ENCODE measurements at regions not wholly inside any gene's neighbourhood (a gene's known extent, or its start where the extent isn't known, plus 50 kb on each side); places are given as distances from the start of the nearest gene placed in this dataset.

DNA sequence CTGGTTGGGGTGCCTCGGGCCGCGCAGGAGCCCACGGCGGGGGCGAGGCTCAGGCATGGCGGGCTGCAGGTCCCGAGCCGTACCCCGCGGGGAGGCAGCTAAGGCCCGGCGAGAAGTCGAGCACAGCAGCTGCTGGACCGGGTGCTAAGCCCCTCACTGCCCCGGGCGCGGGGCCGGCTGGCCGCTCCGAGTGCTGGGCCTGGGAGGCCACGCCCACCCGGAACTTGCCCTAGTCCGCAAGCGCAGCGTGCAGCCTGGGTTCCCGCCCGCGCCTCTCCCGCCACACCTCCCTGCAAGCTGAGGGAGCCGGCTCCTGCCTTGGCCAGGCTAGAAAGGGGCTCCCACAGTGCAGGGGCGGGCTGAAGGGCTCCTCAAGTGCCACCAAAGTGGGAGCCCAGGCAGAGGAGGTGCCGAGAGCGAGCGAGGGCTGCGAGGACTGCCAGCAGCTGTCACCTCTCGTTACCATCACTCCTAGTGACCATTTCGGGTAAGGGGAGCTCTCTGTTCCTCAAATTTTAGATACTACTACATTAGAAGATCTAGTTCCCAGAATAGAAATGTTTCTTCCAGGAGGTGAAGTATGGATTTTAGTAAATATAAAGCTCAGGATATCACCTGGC, 417.0 kb upstream of the AGTR1 start:
- ATAC-seq (no peak), DNase-seq (peak in 1 of 2 donors; percentile 43)
- no peaks in the 10 kb centered on the region for H3K27me3 ChIP-seq (ENCODE audit: insufficient read depth in 3 of 3, low read length in 2 of 3)
- no peak overlapping the region for H3K4me3 ChIP-seq
- intact Hi-C loops (cut with DNase I) = no loop called here
- no peaks in the 10 kb centered on the region for H3K9me3 ChIP-seq
- 94 to 97% (median 96%) methylated on average over 31 to 38 of the region's 38 CpGs for WGBS, 3 donors
- TF ChIP-seq, protein P1, sequence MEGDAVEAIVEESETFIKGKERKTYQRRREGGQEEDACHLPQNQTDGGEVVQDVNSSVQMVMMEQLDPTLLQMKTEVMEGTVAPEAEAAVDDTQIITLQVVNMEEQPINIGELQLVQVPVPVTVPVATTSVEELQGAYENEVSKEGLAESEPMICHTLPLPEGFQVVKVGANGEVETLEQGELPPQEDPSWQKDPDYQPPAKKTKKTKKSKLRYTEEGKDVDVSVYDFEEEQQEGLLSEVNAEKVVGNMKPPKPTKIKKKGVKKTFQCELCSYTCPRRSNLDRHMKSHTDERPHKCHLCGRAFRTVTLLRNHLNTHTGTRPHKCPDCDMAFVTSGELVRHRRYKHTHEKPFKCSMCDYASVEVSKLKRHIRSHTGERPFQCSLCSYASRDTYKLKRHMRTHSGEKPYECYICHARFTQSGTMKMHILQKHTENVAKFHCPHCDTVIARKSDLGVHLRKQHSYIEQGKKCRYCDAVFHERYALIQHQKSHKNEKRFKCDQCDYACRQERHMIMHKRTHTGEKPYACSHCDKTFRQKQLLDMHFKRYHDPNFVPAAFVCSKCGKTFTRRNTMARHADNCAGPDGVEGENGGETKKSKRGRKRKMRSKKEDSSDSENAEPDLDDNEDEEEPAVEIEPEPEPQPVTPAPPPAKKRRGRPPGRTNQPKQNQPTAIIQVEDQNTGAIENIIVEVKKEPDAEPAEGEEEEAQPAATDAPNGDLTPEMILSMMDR (IDR thresholded peaks at IDR 0.05) = no peak
- H3K36me3 ChIP-seq (ENCODE audit: insufficient read depth in 1 of 2, low read depth in 1 of 2) = no peaks in the 10 kb centered on the region
- H3K4me1 ChIP-seq = no peaks in the 10 kb centered on the region
- H3K27ac ChIP-seq = no peak overlapping the region

DNA sequence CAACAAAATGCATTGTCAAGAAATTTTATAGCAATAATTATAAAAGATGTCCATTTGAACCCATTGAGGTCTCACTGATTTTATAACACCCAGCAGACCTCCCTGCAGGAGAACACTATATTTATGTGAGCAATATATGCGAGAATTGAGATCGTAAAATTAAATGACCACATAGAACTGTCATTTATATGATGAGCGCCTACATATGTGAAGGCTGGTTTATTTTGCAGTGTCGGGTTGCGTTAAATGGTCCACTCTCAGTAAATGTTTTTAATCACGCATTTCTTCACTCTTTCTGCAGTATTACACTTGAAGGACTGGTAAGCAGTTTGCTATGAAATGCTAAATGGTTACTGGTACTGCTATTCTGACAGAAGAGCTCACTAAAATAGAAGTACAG, 408.5 kb upstream of the AGTR1 start:
- Histone ChIP-seq H3K9me3 (no peaks in the 10 kb centered on the region), H3K27me3 (ENCODE audit: insufficient read depth in 3 of 3, low read length in 2 of 3) (peaks cover 0 to 2% (median 0%) of the 10 kb centered on the region in 3 donors), H3K27ac (no peak overlapping the region), H3K4me3 (no peak overlapping the region), H3K36me3 (ENCODE audit: insufficient read depth in 1 of 2, low read depth in 1 of 2) (no peaks in the 10 kb centered on the region), H3K4me1 (no peaks in the 10 kb centered on the region)
- DNase-seq (no peak), ATAC-seq (no peak)
- 70 to 74% (median 71%) methylated on average over 6 of the region's 6 CpGs for WGBS, 3 donors
- intact Hi-C loops (cut with DNase I) = no loop called here
- TF ChIP-seq, protein P1 (IDR thresholded peaks at IDR 0.05) = no peak

DNA sequence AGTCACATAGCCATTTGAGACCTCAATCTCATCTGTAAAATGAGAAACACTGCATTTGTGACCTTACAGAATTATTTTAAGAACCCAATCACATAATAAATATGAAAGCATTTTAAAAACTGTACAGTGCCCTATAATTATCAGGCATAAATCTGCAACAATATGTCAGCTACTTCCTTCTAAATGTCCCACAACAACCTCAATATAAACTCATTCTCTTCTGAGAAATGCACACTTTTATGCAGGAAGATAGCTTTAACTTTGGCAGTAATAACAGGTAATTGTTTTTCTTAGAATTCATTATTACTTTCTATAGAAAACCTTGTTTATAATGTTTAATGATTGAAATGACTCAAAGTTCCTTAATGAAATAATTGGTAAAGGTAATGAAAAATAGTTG, 400.7 kb upstream of the AGTR1 start:
- no peaks in the 10 kb centered on the region for H3K4me1 ChIP-seq
- no peak overlapping the region for H3K4me3 ChIP-seq
- no peaks in the 10 kb centered on the region for H3K36me3 ChIP-seq (ENCODE audit: insufficient read depth in 1 of 2, low read depth in 1 of 2)
- H3K27me3 ChIP-seq (ENCODE audit: insufficient read depth in 3 of 3, low read length in 2 of 3) = no peaks in the 10 kb centered on the region
- DNase-seq (no peak), ATAC-seq (no peak)
- no peak overlapping the region for H3K27ac ChIP-seq
- TF ChIP-seq, protein P1 (IDR thresholded peaks at IDR 0.05) = no peak
- H3K9me3 ChIP-seq = no peaks in the 10 kb centered on the region
- intact Hi-C loops (cut with DNase I) = no loop called here

DNA sequence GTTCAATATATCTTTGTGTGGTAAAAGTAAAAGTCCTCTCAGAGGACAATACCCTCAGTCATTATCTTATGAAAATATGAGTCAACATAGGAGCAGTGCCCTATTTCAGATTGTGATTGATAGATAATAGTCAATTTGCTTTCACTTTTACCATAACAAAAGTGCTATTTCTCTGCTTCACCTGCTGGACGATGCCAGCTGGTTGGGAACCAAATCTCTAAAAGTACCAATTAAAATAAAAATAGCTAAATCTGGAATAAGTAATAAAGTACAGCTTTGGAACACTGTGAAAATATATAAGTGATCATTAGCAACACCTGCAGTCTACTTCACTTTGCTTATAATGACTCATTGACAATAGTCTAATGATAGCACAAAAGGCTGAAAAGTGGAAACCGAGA, 390.3 kb upstream of the AGTR1 start:
- intact Hi-C loops (cut with DNase I) = no loop called here
- Histone ChIP-seq H3K27ac (no peak overlapping the region), H3K27me3 (ENCODE audit: insufficient read depth in 3 of 3, low read length in 2 of 3) (no peaks in the 10 kb centered on the region), H3K4me3 (no peak overlapping the region), H3K9me3 (no peaks in the 10 kb centered on the region), H3K36me3 (ENCODE audit: insufficient read depth in 1 of 2, low read depth in 1 of 2) (no peaks in the 10 kb centered on the region), H3K4me1 (no peaks in the 10 kb centered on the region)
- TF ChIP-seq, protein P1 (IDR thresholded peaks at IDR 0.05) = no peak
- no peak for ATAC-seq
- no peak for DNase-seq
- 62 to 88% (median 86%) methylated on average over 2 of the region's 2 CpGs for WGBS, 3 donors

DNA sequence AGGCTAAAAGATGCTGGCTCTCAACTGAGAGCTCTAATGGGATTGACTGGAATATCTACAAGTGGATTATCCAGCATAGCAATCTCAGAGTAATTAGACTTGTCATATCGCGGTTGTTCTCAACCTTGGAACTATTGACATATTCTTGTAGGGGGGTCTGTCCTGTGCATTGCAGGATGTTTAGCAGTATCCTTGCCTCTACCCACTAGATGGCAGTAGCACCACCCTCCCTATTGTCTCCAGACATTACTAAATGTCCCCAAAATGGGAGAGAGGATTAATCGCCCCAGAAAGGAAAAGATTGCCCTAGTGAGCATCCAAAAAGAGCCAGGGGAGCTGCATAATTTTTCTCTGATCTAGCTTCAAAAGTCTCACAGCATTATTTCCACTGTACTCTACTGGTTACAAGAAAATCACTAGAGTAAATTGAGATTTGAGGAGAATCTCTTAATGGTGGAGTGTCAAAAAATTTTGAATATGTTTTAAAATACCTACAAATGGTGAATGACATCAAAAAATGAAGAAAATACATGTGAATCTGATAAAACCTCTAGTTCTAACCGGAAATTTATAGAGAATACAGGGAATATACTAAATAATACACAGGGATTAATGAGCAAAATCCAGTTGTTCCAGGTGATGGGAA, 388.2 kb upstream of the AGTR1 start:
- Histone ChIP-seq H3K36me3 (ENCODE audit: insufficient read depth in 1 of 2, low read depth in 1 of 2) (no peaks in the 10 kb centered on the region), H3K4me3 (no peak overlapping the region), H3K4me1 (no peaks in the 10 kb centered on the region), H3K9me3 (no peaks in the 10 kb centered on the region), H3K27me3 (ENCODE audit: insufficient read depth in 3 of 3, low read length in 2 of 3) (no peaks in the 10 kb centered on the region), H3K27ac (no peak overlapping the region)
- no peak for DNase-seq
- 39 to 61% (median 60%) methylated on average over 4 of the region's 4 CpGs for WGBS, 3 donors
- ATAC-seq = no peak
- intact Hi-C loops (cut with DNase I) = no loop called here
- TF ChIP-seq, protein P1 (IDR thresholded peaks at IDR 0.05) = peak; percentile 41
